GM21528 (cell line): ENCODE measurements at regions not wholly inside any gene's neighbourhood (a gene's known extent, or its start where the extent isn't known, plus 50 kb on each side); places are given as distances from the start of the nearest gene placed in this dataset.

Source experiments
- ATAC-seq: cut with Tn5 transposase; IDR thresholded peaks from one replicate; pipeline ENCODE4 v1.9.1; 2021; ENCODE audit warnings: mild to moderate bottlenecking, moderate library complexity; ENCODE audit not compliant: unreplicated experiment, low FRiP score

DNA sequence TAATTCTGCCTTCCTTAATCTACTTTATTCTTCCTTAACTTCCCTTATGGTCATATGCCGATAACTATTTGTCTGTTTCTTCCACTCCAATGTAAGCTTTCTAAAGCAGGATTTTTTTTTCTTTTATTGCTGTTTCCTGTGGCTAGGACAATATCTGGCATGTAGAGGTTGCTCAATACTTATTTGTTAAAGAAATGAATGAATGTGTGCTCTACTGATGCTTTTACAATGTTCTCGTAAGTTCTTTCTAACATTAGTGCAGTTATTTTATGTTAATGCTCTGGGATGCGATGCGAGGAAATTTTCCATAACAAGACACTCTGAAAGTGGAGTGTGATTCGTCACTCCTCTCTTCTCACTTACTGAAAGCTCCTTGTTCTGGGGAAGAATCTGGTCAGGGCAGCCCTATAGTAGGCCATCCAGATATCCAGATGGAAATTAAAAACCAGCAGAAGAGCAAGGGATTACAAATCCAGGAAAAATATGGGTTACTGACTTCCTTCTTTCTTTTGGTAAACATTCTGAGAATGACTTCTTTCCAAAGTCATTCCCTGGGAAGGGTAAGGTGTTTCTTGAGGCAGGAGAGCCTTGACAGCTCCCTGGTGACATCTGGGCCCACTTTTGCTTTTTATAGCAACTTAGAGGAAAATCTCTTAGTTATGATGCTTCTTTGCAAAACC is 420.4 kb downstream of the PDCD6IP start:
- ATAC-seq = no peak

DNA sequence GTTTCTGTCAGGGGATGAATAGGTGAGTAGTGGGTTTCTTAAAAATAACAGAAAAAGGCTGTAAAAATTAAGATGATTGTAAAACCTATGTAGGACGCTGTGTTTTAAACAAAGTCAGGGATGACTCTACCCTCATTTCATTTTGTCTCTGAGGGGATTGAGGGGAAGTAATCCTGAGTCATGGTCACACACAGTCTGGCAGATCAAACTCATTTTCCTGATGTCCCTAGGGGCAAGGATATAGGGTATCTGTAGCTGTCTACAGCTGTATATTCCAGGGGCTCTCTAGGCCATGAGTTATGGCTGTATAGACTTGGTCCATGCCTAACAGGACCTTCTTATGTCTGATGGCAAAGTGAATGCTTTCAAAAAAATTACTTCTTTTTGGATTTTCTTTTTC is 421.1 kb downstream of the PDCD6IP start:
- no peak for ATAC-seq

DNA sequence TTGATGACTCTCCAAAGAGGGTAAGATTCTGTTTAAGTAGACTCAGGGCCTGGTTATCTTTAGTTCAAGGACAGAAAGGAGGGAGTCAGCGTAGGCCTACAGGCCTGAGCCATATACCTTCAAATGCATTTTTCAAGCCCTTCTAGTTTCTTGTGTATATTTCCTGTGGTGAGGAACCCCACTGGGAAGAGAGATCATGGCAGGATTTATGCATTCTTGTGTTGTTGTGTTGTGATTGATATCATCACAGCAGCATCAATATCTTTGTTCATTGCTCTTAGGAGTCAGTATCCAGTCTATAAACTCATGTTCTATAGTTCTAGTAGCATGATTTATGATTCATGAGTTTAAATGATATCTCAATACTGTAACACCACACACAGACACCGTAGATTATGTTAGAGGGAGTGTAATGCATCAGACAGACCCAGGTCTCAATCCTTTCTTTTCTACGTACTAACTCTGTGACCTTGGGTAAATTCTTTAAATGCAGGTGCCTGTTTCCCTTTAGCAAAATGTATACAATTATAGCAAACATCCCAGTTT is 427.5 kb downstream of the PDCD6IP start:
- no peak for ATAC-seq

DNA sequence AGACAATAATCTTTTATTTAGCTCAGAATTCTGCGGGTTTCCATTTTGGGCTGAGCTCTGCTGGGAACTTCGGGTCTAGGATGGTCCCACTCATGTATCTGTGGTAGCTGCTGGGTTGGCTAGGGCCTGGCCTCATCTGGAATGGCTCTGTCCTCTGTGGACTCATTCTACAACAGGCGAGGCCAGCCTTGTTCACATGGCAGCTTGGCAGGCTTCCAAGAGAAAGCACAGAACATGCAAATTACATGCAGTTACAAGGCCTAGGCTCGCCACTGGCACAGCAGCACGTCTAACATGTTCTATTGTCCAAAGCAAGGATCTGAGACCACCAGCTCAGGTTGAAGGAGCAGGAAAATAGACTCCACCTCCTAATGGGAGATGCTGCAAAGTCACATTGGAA is 431.4 kb downstream of the PDCD6IP start:
- ATAC-seq = no peak

DNA sequence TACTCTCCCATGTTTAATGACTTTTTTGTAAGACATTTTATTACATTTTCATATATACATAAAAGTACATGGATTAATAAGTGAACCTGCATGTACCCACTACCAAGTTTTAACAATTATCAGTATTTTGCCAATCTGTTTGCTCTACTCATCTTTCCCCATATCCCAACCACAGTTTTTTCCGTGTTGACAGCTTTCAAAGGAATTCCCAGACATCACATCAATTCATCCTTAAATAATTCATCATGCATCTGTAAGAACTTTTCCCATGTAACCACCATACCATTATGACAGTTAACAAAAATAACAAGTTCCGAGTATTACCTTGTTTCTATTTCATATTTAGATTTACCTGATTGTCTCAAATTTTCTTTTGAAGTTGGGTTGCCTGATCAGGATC is 436.7 kb downstream of the PDCD6IP start:
- ATAC-seq = no peak

DNA sequence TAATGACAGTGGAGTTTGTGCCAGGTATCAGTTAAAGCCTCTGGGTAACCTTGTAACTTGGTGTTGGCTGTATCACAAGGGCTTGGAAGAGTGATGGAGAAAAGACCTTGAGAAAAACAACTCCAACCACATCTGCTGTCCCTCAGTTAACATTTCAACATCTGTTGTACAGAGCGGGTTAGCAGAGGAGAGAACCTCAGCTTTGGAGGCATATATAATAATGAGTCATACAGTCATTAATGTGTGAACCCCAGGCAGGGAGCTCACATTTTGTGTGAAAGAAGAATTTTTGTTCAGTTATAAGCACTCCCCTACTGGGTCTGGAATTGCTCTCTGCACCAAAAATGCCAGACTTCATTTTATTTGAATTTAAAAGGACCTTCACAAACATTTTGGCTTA is 439.5 kb downstream of the PDCD6IP start:
- no peak for ATAC-seq

DNA sequence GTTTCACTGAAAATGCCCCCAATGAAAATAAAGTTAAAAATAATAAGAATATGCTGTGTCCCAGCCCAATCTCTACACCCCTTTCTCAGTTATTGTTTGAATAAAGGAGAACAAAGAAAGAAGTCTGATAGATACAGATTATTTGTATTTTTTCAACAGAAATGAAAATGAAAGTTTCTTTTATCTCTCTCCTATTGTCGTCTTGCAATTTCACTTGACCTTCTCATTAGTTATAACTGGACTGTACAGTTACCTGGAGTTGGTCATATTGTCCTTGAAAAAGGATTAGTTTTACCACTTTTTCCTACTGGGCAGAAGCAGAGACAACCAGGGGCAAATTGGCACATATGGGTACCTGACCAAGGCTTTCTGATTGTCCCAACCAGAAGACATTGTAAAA is 440.0 kb downstream of the PDCD6IP start:
- no peak for ATAC-seq

DNA sequence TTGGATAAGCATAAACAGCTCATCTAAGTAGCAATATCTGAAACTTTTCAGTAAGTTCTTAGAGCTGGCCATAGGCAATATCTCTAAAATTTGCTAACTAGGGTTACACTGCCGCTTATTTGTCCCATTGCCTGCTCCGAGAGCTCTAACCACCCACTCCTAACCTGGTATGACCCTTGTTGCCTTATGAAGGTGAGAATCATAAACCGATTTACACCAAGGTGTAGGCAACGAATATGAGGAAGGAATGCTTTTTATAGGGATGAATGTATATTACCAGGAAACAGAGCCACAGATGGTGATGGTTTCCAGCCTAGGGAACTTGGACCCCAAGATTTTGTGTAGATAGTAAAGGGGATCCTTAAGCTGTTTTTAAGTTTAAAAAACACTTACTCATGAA is 440.9 kb downstream of the PDCD6IP start:
- no peak for ATAC-seq

DNA sequence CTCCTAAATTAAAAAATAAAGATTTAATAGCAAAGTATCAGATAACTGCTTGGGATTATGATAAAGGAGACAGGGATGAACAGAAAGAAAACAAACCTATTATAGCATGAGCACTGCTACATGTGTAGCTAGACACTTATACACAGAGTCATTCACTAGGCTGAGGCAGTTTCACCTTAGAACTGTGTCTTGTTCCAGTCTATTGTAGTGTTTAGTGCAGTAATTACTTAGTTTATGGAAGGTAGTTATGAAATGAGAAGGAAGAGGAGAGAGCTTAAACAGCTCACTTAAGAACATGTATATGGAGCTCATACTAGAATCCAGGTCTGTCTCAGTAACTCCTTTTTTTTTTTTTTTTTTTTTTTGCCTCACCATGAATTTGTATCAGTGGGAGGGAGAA is 441.4 kb downstream of the PDCD6IP start:
- ATAC-seq = no peak

DNA sequence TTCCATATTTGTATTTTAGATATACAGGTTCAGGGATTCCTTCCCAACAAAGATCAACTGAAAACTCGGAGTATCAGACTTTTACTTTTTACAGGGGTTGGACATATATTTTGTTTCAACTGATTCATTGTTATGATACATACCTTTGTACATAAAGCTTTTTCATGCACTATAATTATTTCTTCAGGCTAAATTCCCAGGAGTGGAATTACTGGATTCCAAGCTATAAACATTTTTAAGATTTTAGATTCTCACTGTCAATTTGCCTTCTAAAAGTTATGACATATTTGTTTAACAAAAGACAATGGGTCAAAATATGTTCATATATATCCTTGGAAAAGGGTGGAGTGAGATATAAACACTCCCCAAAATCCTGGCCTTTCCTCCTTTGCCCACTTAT is 449.0 kb downstream of the PDCD6IP start:
- ATAC-seq = no peak

DNA sequence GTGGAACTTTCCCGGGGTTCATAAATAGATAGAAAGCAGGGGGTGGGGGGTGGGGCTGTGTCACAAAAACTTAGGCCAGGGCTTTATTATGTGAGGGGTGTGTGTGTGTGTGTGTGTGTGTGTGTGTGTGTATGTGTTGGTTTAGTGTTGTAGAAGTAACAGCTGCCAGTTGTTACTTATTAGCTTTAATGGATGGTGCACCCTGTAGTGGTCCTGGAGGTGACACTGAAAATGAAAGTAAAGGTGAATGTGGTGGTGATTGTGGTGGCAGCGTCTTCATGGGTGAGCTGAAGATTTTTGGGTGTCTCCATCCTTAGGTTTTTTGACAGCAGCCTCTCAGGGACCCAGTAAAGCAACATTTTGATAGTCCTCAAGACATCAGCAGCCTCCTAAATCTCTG is 449.9 kb downstream of the PDCD6IP start:
- ATAC-seq = peak; percentile 97

DNA sequence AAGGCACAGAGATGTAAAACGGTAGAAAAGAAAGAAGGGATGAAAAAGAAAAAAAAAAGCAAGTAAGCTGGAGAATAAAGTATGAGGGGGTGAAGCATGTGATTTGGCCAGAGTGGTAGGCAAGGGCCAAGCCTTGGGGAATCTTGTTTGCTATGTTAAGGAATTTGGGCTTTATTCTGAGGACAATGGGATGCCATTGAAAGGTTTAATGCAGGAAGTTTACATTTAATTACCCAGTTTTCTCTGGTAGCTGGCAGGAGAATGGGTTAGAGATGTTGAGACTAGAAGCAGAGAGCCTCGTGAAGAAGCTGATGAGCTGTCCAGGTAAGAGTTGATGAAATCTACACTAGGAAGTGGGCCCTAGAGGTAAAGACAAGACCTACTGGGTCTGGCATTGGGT is 455.9 kb downstream of the PDCD6IP start:
- no peak for ATAC-seq

DNA sequence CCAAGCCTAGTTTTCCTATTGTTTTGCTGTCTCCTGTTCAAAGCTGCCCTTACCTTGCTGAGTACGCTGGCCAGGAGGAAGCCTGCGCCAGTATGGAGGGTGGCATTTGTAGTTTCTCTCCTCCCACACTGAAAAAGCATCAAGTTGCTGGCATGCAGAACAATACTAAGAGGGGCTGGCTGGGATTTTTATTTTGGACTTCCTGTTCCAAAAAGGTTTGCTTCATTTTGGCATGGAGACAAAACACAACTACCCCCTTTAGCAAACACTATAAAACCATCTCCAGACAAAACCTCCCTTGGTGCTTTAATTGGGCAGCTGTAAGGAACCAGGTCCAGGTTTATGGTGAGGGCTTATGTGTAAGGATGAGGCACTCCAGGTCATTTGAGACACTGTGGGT is 457.6 kb downstream of the PDCD6IP start:
- no peak for ATAC-seq

DNA sequence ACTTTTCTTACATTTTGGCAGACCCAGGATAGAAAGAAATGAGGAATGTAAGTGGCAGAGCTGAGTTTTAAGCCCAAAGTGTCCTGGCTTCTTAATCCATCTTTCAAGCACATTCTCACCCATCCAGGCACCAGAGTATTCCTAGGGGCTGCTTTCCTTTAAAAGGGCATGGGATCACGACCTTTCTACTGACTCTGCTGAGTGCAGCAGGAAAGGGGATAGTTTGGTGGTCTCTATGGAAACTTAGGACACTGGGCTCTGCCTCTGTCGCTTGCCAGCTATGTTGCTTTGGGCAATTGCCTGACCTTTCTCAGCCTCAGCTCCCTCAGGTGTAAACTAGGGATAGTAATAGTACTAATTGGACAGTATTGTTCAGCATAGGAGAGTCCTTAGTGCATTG is 458.4 kb downstream of the PDCD6IP start:
- no peak for ATAC-seq

DNA sequence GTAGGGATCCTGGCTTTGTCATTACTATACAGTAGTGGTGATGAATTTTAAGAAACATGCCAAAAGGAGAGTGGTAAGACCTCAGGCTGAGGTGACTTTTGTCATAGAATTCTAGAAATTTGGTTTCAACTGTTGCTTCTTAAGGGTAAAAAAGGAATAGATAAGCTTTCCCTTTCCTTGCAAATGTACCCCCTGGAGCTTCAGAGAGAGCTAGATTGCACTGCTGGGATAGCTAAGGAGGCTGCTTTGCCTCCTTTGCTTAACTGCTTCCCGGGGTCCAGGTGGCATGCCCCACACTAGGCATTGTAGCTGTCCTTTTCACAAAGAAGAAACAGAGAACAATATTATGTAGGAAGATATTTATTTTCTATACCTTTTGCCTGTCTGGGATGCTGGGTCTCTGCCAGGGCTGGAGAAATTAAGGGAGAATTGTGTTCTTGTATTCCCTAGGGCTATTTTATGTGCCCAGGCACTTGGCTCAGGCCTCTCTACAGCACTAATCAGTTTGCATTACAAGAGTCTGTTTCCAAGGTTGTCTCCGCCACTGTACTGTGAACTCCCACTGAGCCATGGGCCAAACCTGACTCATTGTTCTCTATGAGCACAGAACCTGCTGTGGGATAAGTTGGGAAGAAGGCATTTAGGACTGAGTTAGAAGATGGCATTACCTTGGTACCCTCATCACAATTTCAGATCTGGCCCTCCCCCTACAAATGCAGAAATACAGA is 460.0 kb downstream of the PDCD6IP start:
- ATAC-seq = no peak

DNA sequence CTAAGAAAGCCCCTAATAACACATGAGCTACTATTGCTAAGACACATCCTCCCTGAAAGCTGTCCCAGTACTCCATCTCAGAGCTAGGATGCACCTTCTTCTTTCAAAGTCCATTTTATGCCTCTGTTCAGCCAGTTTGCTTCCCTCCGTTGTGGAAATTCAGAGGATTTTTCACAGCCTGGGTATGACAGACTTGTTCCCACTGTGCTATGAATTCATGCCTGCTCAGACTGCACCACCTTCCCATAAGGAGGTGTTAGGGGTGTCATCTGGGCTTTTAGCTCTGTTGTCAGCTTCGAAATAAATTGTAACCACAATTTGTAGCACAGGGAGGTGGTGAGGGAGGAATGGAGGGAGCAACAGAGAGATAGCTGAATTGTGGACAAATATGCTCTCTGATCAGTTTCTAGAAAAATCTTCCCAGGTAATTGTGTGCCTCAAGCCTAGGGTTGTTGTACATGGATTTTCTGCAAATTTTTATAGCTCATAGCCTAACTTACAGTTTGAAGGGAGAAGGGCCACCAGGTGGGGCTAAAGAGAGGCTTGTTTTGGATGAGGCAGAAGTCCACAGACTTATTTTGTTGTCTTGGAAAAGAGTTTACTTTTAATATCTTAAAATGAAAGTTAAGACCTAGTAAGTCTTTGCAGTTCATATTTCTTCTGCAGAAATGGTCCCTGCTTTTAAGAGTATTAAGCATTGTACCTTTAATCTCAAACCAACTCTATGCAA is 462.0 kb downstream of the PDCD6IP start:
- no peak for ATAC-seq

DNA sequence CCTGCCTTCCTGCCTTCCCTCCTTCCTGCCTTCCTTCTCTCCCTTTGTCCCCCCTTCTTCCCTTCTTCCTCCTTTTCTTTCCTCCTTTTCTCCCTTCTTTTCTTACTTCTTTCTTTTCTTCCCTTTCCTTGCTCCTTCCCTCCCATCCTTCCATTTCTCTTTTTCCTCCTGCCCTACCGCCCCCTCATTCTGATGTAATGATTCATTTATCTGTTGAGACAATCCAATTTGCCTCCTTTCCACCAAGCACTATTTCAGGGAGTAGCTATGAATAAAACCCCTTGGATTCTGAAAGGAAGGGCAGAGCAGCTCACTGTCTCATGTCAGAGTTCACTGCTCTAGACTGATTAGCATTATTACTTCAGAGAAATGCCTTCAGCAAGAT is 462.6 kb downstream of the PDCD6IP start:
- ATAC-seq = no peak

DNA sequence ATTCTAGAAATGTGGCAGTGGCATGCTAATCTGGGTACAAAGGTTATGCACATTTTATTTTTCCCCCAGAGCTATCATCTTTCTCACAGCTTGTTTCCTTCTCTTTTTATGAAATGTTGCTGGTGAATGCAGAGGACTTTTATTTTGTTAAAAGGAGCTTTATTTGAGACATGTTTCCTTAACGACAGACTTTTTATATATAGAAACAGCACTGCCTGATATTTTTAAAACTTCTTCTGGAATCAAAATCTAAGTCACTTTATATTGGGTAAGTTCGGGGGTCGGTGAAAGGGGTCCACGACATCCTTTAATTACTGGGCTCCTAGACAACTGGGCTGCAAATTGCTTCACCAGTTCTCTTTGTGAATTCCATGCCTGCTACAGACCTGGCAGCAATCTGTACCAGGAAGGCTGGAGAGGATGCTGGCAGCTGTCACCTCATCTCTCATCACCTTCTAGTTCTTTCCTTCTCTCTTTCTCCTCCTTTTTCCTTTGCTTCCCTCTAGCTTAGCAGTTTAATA is 464.7 kb downstream of the PDCD6IP start:
- no peak for ATAC-seq

DNA sequence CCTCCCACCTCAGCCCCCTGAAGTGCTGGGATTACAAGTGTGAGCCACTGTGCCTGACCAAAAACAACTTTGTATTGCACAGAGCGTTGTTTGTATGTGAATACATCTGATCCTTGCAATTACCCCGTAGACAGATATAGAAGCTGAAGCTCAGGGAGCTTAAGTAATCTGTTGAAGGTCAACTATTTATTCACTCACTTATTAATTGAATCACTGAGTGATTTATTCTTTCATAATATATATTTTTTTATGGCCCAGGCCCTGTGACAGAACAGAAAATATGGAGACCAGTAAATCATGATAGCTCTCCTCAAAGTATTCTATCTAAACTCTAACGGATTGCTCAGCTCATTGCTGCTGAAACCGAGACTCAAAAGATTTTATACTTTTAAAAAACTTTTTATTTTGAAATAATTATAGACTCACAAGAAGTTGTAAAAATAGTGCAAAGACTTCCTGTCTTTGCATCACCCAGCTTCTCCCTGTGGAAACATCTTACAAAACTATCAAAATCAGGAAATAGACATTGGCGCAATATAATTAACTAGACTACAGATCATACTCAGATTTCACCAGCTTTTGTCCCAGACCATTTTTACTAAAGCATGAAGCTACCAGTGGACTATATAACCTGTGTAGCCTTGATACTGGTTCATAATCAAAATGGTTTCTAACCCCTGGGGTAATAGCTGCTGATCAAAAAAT is 466.1 kb downstream of the PDCD6IP start:
- no peak for ATAC-seq

DNA sequence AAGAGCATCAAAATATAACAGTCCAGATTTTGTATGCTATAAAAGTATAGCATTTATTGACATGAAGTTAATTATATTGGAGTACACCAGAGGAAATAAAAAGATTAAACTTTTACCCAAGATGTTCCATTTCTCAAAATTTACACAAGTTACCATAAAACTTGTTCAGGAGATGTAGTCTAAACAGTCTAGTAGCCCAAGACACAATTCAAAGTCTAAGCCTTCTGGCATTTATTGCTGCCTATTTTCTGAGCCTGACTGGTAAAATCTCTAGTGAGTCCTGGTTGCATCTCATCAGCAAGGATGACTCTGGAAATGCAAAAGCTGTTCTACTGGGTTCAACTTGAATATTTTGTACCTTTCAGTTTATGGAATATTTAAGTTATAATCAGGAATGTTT is 468.7 kb downstream of the PDCD6IP start:
- ATAC-seq = no peak
